ENCODE measurements at regions not wholly inside any gene's neighbourhood (a gene's known extent, or its start where the extent isn't known, plus 50 kb on each side); places are given as distances from the start of the nearest gene placed in this dataset.

- TF ChIP-seq CTCF (IDR thresholded peaks at IDR 0.05; ENCODE audit: low read depth, low read length): no peak
- TF ChIP-seq EZH2phosphoT487 (IDR thresholded peaks at IDR 0.05; ENCODE audit: low read depth): no peak
Observed at GRCh38 chr16:6605490-6605889, 727.2 kb upstream of the RBFOX1 start.
